ENCODE measurements at regions not wholly inside any gene's neighbourhood (a gene's known extent, or its start where the extent isn't known, plus 50 kb on each side); places are given as distances from the start of the nearest gene placed in this dataset.

- no peak for TF ChIP-seq EZH2 (IDR thresholded peaks at IDR 0.05; ENCODE audit: low read length, unreplicated experiment)
- no peak for TF ChIP-seq CTCF (conservative IDR thresholded peaks at IDR 0.05; ENCODE audit: low read depth, low read length)
Observed at GRCh38 chr5:129395247-129395646, 64.9 kb upstream of the ADAMTS19 start.
